Thoracic aorta (tissue), 2 donors: ENCODE measurements at regions not wholly inside any gene's neighbourhood (a gene's known extent, or its start where the extent isn't known, plus 50 kb on each side); places are given as distances from the start of the nearest gene placed in this dataset.

Source experiments
- ATAC-seq: fragments of 150-250 bp; one replicate; pipeline ENCODE4 v1.8.0; 2017; ENCODE audit warnings: low read depth; ENCODE audit not compliant: insufficient number of reproducible peaks, low FRiP score
- DNase-seq: peaks from one replicate; pipeline ENCODE4 v3.0.0-alpha.2; 2020; ENCODE audit warnings: low spot score
- H3K27ac ChIP-seq, 2 donors: fragments of 200-600 bp; sonication (generic); 1 replicate in 1 of 2; 2 replicates in 1 of 2; pipeline ENCODE4 v1.5.1; 2016; ENCODE audit warnings: mild to moderate bottlenecking in 2 of 2, moderate library complexity in 2 of 2
- H3K27me3 ChIP-seq: fragments of 200-600 bp; sonication (generic); replicated peaks from 2 replicates; pipeline ENCODE4 v1.6.0; 2016; ENCODE audit warnings: mild to moderate bottlenecking; ENCODE audit not compliant: insufficient read depth
- H3K36me3 ChIP-seq: fragments of 200-600 bp; sonication (generic); one replicate; pipeline ENCODE4 v1.5.1; 2016
- H3K4me1 ChIP-seq, 2 donors: fragments of 200-600 bp; sonication (generic); 1 replicate in 1 of 2; 2 replicates in 1 of 2; pipeline versions ENCODE4 v1.5.1 to v1.6.0; 2016; ENCODE audit warnings: low read depth in 2 of 2, mild to moderate bottlenecking in 1 of 2; ENCODE audit not compliant: control insufficient read depth in 1 of 2
- H3K4me3 ChIP-seq: fragments of 200-600 bp; sonication (generic); 2 replicates; pipeline ENCODE4 v1.5.1; 2016; ENCODE audit warnings: mild to moderate bottlenecking
- H3K9me3 ChIP-seq: fragments of 200-600 bp; sonication (generic); 2 replicates; pipeline ENCODE4 v1.5.1; 2016
- CTCF ChIP-seq: fragments of 200-600 bp; sonication (generic); IDR thresholded peaks from one replicate; pipeline ENCODE4 v1.5.1; 2019; ENCODE audit warnings: antibody characterized with exemption

GRCh38 chr5:107263387-107264018, 407.2 kb downstream of the EFNA5 start:
- H3K9me3 ChIP-seq: no peaks in the 10 kb centered on the region
- peaks cover 4 to 21% of the 10 kb centered on the region in 2 donors for H3K4me1 ChIP-seq
- ATAC-seq (no peak), DNase-seq (no peak)
- H3K27ac ChIP-seq: no peak overlapping the region
- H3K4me3 ChIP-seq: peak overlapping the region; percentile 6
- no peak for TF ChIP-seq CTCF
- H3K27me3 ChIP-seq: no peaks in the 10 kb centered on the region
- H3K36me3 ChIP-seq: no peaks in the 10 kb centered on the region

DNA sequence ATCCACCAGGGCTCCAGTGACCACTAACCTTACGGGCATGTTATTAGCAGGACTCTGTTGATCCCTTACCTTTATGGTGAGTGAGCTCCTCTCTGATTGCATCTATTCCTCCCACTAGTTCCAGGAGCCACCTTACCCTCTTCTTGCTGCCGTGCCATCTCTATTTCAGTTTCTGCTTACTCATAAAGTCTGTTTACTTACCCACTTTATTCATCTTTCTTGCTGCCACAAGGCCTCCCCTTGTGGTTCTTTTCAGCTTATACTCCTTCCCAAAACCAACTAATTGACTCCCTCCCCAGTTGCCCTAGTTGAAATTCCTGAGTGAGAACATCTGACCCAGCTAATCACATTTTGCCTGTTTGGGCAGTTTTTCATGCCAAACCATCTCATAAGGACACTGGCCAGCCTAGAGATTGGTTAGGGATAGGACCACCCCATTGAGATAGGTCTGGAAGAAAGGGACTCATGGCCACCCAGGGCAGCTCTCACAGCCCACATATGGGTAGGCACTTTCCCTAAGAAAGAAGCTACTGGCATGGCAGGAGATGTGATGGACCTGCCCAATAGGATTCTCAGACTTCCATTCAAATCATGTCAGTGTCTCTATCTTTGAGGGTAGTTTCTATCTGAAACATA, 412.7 kb downstream of the EFNA5 start:
- ATAC-seq (no peak), DNase-seq (no peak)
- Histone ChIP-seq H3K27ac (no peak overlapping the region), H3K4me1 (peaks cover 0 to 29% of the 10 kb centered on the region in 2 donors), H3K36me3 (no peaks in the 10 kb centered on the region), H3K27me3 (no peaks in the 10 kb centered on the region), H3K4me3 (no peak overlapping the region), H3K9me3 (no peaks in the 10 kb centered on the region)
- no peak for TF ChIP-seq CTCF

- H3K9me3 ChIP-seq: no peaks in the 10 kb centered on the region
- no peaks in the 10 kb centered on the region for H3K27me3 ChIP-seq
- H3K36me3 ChIP-seq: no peaks in the 10 kb centered on the region
- no peak for TF ChIP-seq CTCF
- peaks cover 0 to 30% of the 10 kb centered on the region in 2 donors for H3K4me1 ChIP-seq
- no peak overlapping the region for H3K4me3 ChIP-seq
- no peak for ATAC-seq
- H3K27ac ChIP-seq: peak overlapping the region; percentile 60 to 67
- no peak for DNase-seq
Measured at GRCh38 chr5:107254902-107255234, 415.9 kb downstream of the EFNA5 start.

- Histone ChIP-seq H3K36me3 (no peaks in the 10 kb centered on the region), H3K4me3 (peak overlapping the region; percentile 41), H3K9me3 (no peaks in the 10 kb centered on the region), H3K4me1 (peaks cover 0 to 30% of the 10 kb centered on the region in 2 donors), H3K27ac (peak overlapping the region; percentile 60 to 67), H3K27me3 (no peaks in the 10 kb centered on the region)
- ATAC-seq (no peak), DNase-seq (no peak)
- no peak for TF ChIP-seq CTCF
Measured at GRCh38 chr5:107254214-107254901, 416.4 kb downstream of the EFNA5 start.

DNA sequence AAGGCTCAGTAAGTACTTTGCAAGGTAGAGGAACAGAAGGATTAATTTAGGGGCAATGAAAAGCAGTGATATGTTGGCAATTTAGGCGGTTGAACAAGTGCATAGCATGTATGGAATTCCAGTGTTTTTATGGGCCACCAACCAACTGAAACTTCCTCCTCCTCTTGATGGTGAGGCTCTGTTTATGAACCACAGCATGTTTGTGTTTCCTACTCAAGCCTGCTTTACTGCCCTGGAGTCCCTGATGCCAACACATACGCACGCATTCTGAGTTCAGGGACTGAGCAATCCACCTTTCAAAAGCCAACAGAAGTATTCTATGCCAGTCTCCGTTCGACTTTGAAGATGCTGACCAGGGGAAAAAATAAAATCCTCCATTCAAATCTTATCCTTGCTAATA, 417.5 kb downstream of the EFNA5 start:
- H3K4me1 ChIP-seq: peaks cover 0 to 30% of the 10 kb centered on the region in 2 donors
- TF ChIP-seq CTCF: no peak
- no peaks in the 10 kb centered on the region for H3K36me3 ChIP-seq
- DNase-seq: no peak
- H3K9me3 ChIP-seq: no peaks in the 10 kb centered on the region
- peak overlapping the region; percentile 60 to 67 for H3K27ac ChIP-seq
- H3K4me3 ChIP-seq: peak overlapping the region; percentile 41
- H3K27me3 ChIP-seq: no peaks in the 10 kb centered on the region
- ATAC-seq: no peak
